ENCODE measurements at regions not wholly inside any gene's neighbourhood (a gene's known extent, or its start where the extent isn't known, plus 50 kb on each side); places are given as distances from the start of the nearest gene placed in this dataset.

DNA sequence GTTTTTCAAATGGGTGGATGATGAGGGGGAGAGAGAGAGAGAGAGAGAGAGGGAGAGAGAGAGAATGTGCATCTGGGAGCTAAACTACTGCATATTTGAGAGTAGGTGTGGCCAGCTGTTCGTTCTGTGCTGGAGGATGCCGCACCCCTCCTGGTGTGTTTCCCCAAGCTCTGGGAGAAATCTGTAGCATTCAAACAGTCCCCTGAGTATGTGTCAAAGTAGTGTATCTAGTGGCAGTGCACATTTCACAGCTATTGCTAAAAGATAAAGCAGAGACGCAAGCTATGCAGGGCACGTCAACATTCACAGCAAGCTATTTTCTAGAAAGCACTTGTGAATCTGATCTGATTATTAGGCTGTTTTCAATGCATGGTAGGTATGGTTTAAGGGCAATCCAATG, 83.5 kb upstream of the LIMCH1 start:
- FAIRE-seq: no peak
- H3K4me3 ChIP-seq (ENCODE audit: low read depth, low read length): no peak overlapping the region
- no peaks in the 10 kb centered on the region for H3K36me3 ChIP-seq (ENCODE audit: control insufficient read depth, insufficient read depth, low read length)
- TF ChIP-seq, protein P1, sequence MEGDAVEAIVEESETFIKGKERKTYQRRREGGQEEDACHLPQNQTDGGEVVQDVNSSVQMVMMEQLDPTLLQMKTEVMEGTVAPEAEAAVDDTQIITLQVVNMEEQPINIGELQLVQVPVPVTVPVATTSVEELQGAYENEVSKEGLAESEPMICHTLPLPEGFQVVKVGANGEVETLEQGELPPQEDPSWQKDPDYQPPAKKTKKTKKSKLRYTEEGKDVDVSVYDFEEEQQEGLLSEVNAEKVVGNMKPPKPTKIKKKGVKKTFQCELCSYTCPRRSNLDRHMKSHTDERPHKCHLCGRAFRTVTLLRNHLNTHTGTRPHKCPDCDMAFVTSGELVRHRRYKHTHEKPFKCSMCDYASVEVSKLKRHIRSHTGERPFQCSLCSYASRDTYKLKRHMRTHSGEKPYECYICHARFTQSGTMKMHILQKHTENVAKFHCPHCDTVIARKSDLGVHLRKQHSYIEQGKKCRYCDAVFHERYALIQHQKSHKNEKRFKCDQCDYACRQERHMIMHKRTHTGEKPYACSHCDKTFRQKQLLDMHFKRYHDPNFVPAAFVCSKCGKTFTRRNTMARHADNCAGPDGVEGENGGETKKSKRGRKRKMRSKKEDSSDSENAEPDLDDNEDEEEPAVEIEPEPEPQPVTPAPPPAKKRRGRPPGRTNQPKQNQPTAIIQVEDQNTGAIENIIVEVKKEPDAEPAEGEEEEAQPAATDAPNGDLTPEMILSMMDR (IDR thresholded peaks at IDR 0.05; ENCODE audit: insufficient read depth, low read length, severe bottlenecking): no peak
- H3K27me3 ChIP-seq (ENCODE audit: control insufficient read depth, insufficient read depth, low read length): no peaks in the 10 kb centered on the region
- no peak for DNase-seq (ENCODE audit: low read depth)

DNA sequence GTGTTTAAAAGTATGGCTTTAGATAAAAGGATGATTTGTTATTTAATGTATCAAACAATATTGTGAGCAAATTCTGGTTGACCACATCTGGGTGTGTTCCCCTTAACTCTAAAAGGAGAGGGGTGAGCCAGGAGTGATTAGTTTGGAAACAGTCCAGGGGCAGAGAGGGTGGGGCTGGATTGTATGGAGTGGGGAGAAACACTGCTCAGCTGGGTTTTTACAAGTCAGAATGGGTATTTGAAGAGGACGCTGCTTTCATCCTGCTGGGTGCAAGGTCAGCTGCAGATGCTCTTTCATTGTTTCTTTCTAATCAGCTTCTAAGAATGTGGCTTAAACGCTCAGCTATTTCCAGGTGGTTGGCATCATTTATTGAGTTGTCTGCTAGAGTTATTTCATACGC, 82.8 kb upstream of the LIMCH1 start:
- FAIRE-seq: no peak
- peak; percentile 17 for DNase-seq (ENCODE audit: low read depth)
- TF ChIP-seq, protein P1 (IDR thresholded peaks at IDR 0.05; ENCODE audit: insufficient read depth, low read length, severe bottlenecking): no peak

DNA sequence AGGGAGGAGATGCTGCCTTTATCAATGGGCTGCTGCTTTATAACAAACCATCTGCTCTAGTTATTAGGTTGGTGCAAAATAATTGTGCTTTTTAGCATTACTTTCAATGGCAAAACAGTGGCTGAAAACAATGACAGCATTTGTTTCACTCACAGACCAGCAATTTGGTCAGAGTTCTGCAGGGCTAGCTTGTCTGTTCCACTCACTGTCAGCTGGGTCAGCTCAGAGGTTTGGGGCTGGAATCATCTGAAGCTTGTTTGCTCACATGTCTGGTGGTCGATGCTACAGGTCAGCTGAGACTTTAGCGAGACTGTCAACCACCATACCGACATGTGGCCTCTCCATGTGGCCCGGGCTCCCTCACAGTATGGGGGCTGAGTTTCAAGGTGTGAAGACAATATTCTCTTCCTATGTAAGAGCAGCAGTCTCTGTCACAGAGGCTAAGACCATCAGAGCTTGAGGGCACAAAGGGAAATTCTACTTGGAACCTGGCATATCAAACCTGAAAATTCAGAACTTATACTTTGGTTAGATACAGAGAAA, 81.3 kb upstream of the LIMCH1 start:
- DNase-seq (ENCODE audit: low read depth): no peak
- TF ChIP-seq, protein P1 (IDR thresholded peaks at IDR 0.05; ENCODE audit: insufficient read depth, low read length, severe bottlenecking): no peak
- H3K36me3 ChIP-seq (ENCODE audit: control insufficient read depth, insufficient read depth, low read length): no peaks in the 10 kb centered on the region
- no peak overlapping the region for H3K4me3 ChIP-seq (ENCODE audit: low read depth, low read length)
- H3K27me3 ChIP-seq (ENCODE audit: control insufficient read depth, insufficient read depth, low read length): no peaks in the 10 kb centered on the region
- FAIRE-seq: no peak

More for the DNA sequence above, 82.8 kb upstream of the LIMCH1 start:
- H3K4me3 ChIP-seq (ENCODE audit: low read depth, low read length): no peak overlapping the region
- H3K36me3 ChIP-seq (ENCODE audit: control insufficient read depth, insufficient read depth, low read length): no peaks in the 10 kb centered on the region
- H3K27me3 ChIP-seq (ENCODE audit: control insufficient read depth, insufficient read depth, low read length): no peaks in the 10 kb centered on the region

DNA sequence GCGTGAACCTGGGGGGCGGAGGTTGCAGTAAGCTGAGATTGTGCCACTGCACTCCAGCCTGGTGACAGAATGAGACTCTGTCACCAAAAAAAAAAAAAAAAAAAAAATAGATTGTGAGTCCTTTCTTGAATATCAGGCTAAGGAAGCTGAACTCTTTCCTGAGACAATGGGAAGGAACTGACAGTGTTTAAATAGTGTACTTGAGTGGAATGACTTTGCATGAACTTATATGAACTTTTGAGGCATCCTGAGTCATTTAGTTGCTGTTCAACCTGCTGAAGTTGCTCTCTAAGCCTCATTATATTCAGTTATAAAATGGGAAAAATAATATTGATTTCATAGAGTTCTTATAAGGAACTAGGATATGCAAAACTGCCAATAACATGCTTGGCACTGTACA, 79.3 kb upstream of the LIMCH1 start:
- TF ChIP-seq, protein P1 (IDR thresholded peaks at IDR 0.05; ENCODE audit: insufficient read depth, low read length, severe bottlenecking): no peak
- Histone ChIP-seq H3K27me3 (ENCODE audit: control insufficient read depth, insufficient read depth, low read length) (no peaks in the 10 kb centered on the region), H3K4me3 (ENCODE audit: low read depth, low read length) (no peak overlapping the region), H3K36me3 (ENCODE audit: control insufficient read depth, insufficient read depth, low read length) (no peaks in the 10 kb centered on the region)
- DNase-seq (ENCODE audit: low read depth): peak; percentile 18
- no peak for FAIRE-seq

DNA sequence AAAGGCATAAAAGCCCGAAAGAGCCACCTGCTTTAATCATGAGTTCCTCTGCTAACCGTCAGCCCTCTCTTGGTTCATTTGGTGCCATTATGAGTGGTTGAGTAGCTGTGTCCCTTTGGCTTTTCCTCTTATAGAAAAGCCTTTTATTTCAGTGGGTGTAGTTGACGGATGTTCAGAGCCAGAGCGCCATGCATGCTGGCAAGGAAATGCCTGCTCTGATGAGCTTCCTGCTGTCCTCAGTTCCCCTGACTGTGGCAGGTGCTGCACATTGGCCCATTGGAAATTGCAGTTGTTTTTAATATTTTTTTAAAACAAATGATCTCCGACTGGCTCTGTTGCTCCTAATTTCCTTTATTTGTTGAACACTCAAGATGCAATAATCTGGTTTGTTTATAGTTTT, 77.3 kb upstream of the LIMCH1 start:
- TF ChIP-seq, protein P1 (IDR thresholded peaks at IDR 0.05; ENCODE audit: insufficient read depth, low read length, severe bottlenecking): no peak
- DNase-seq (ENCODE audit: low read depth) (no peak), FAIRE-seq (no peak)
- no peaks in the 10 kb centered on the region for H3K36me3 ChIP-seq (ENCODE audit: control insufficient read depth, insufficient read depth, low read length)
- no peak overlapping the region for H3K4me3 ChIP-seq (ENCODE audit: low read depth, low read length)
- no peaks in the 10 kb centered on the region for H3K27me3 ChIP-seq (ENCODE audit: control insufficient read depth, insufficient read depth, low read length)

DNA sequence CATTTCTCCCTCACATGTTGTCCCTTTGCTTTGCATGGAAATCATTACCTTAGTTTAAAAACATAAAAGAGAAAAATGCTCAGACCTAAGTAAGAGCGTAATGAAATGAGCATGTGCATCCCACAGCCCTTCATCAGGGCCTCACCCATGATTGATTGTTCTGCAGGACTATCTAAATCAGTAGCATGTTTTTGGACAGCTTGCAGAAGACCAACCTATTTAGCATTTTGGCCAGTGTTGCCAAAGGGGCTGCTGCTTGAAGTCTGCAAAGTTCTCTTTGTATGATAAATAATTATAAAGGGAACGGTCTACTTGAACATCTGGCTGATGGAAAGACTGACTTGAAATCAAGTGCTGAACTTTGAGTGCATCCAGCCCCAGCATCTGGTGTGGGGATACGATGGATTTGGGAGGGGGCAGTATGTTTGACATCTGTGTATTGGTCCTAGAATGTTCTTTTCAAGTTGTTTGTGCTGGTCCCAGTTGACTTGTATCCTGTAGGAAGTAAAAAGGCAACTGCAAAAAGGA, 76.1 kb upstream of the LIMCH1 start:
- H3K27me3 ChIP-seq (ENCODE audit: control insufficient read depth, insufficient read depth, low read length): no peaks in the 10 kb centered on the region
- H3K4me3 ChIP-seq (ENCODE audit: low read depth, low read length): no peak overlapping the region
- TF ChIP-seq, protein P1 (IDR thresholded peaks at IDR 0.05; ENCODE audit: insufficient read depth, low read length, severe bottlenecking): no peak
- FAIRE-seq (no peak), DNase-seq (ENCODE audit: low read depth) (no peak)
- no peaks in the 10 kb centered on the region for H3K36me3 ChIP-seq (ENCODE audit: control insufficient read depth, insufficient read depth, low read length)
